ENCODE measurements at regions not wholly inside any gene's neighbourhood (a gene's known extent, or its start where the extent isn't known, plus 50 kb on each side); places are given as distances from the start of the nearest gene placed in this dataset.

DNA sequence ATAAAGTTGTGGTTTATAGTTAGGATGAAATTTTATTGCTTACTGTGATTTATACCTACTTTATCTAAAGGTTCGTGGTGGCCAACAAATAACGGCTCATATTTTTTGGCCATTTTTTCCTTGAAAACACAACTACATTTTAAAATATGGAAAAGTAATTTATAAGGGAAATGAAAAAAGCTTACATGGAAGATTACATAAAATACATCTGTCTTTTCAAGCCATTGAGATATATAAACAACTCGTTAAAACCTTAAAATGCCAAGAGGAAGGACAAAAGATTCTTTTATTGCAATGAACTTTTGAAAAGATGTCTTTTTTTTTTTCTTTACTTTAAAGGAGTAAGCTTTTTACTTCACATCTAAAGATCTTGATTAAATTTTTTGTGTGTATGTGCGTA, 55.4 kb upstream of the EYA4 start:
- DNase-seq (ENCODE audit: low spot score): no peak

DNA sequence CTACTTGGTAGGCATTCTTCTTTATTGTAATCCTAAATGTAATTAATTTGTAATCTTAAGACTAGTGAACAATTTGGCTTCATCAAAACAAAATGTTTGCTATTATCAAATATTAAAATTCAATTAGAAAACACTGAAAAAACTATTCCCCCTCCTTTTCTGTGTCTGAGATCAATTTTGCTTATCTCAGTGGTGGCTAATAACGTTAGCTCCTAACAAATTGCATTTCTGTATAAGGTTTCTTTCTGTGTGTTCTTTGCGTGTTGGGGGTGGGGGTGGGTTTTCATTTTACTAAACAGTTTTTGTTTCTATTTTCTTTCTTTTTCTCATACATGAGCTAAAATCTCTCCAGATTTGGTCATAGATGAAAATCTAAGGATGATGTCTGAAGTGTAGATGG, 54.0 kb upstream of the EYA4 start:
- no peak for DNase-seq (ENCODE audit: low spot score)

DNA sequence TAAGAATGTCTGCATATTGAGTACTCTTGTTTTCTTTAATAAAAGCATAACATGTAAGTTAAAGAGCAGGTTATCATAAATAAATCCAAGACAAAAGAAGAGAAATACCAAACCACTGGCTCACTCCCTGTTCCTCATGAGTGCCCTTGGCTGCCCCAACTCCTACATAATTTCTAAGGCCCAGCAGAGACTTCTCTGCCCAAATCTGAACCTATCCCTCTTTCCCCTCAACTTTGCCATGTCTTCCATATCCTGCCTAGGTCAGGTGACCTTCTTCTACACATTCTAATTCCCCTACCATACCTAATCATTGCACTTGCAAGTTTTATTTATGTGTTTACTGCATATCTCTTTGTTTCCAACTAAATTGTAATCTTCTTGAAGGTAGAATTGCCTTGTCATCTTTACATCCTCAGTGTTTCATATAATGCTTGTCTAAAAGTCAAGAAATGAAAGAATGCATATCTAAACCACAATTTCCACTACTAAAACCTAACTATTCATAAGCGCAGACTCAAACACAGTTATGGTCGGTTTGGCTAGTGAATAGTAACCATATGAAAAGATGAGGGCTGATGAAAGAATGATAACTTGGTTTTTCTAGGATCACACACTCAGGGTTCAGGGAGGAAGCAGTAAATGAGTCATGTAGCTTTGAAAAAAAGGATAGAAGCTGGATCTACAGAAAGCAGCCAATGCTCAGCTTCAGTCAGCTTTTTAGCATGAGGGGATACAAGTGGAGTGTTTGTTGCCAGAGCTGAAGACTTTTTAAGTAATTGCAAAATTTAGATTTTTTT, 53.3 kb upstream of the EYA4 start:
- no peak for DNase-seq (ENCODE audit: low spot score)

DNA sequence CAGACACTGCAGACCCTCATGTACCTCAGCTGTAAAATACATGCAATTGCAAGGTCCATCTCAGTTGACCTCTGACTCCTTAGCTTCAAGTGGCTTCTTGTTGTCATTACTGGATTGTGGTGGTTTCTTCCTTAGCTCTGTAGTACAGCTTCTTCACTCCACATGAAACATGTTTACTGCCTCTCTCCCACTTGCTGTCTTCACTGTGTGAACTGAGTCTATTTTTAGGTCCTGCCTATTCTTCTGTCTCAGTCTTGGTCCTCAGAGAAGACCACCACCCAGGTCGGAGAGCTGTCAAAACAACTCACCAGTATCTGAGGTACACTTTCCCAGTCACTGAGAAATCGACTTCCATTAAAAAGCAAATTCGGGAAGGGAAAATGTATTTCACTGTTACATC, 50.2 kb upstream of the EYA4 start:
- no peak for DNase-seq (ENCODE audit: low spot score)

DNA sequence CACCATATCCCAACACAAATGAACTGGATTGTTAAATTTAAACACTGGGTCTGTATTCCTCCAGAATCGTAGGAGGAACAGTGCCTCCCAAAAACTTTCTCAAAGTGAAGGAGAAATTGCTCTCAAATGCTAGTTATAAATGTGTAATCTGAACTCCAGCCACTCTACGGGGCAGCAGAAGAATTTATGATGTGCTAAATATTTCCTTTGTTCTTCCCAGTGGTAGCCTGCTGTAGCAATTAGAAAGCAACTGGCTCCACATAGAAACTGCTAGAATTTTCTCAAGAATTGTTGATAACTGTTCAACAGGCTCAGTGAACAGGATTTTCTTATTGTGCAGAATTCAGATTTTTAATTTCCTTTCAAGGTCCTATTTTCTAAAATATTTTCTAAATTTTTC, 49.8 kb upstream of the EYA4 start:
- DNase-seq (ENCODE audit: low spot score): no peak

Measured in hematopoietic multipotent progenitor cell treated with erythropoietin and hydrocortisone succinate and interleukin-3 and kit ligand, for 17 days (in vitro differentiated cells).